IMR-90 (cell line): ENCODE measurements at regions not wholly inside any gene's neighbourhood (a gene's known extent, or its start where the extent isn't known, plus 50 kb on each side); places are given as distances from the start of the nearest gene placed in this dataset.

Source experiments
- ATAC-seq: fragments of 200-7000 bp; cut with Tn5 transposase; 2 replicates; pipeline ENCODE4 v1.9.1; 2020; ENCODE audit warnings: low read depth, mild to moderate bottlenecking, moderate library complexity
- BruUV-seq: library from RNA; stranded (reverse); fragments of 400-500 nt; replicated peaks from 2 replicates; lab custom pipeline; 2021; lab: Mats Ljungman, UMichigan
- CTCF ChIA-PET: fragments of 300-600 bp; formaldehyde crosslinking; extraction: SDS; loops from one replicate; lab custom pipeline; 2021; ENCODE audit warnings: antibody characterized with exemption; lab: Yijun Ruan, JAX
- POLR2A ChIA-PET: fragments of 300-600 bp; sonication (Branson Sonifier 250); formaldehyde crosslinking; loops from one replicate; lab custom pipeline; 2022; ENCODE audit warnings: antibody characterized with exemption; ENCODE audit not compliant: unreplicated experiment; lab: Charles Lee
- DNase-seq: peaks from one replicate; pipeline ENCODE4 v3.0.0; 2013
- H2AFZ ChIP-seq: replicated peaks from 2 replicates; pipeline ENCODE3; 2013; ENCODE audit warnings: low read length, mild to moderate bottlenecking; ENCODE audit not compliant: poor library complexity
- H2AK5ac ChIP-seq: 2 replicates; pipeline ENCODE4 v1.6.1; 2013; ENCODE audit warnings: low read depth, low read length, inconsistent platforms
- H2AK9ac ChIP-seq: replicated peaks from 2 replicates; pipeline ENCODE3; 2013; ENCODE audit warnings: mild to moderate bottlenecking, low read depth, low read length, moderate library complexity; ENCODE audit not compliant: poor library complexity
- H2BK120ac ChIP-seq: 2 replicates; pipeline ENCODE4 v1.6.1; 2013; ENCODE audit warnings: low read depth, low read length, inconsistent platforms
- H2BK15ac ChIP-seq: 3 replicates; pipeline ENCODE4 v1.6.1; 2013; ENCODE audit warnings: low read depth, low read length, inconsistent platforms
- H2BK20ac ChIP-seq: 2 replicates; pipeline ENCODE4 v1.6.1; 2013; ENCODE audit warnings: low read depth, mild to moderate bottlenecking, inconsistent platforms, low read length, moderate library complexity
- H2BK5ac ChIP-seq: 2 replicates; pipeline ENCODE4 v1.6.1; 2013; ENCODE audit warnings: mild to moderate bottlenecking, low read depth, low read length, inconsistent platforms; ENCODE audit not compliant: poor library complexity, severe bottlenecking
- H3K14ac ChIP-seq: replicated peaks from 2 replicates; pipeline ENCODE4 v1.6.1; 2013; ENCODE audit warnings: low read depth, low read length, inconsistent platforms
- H3K18ac ChIP-seq: 2 replicates; pipeline ENCODE4 v1.6.1; 2013; ENCODE audit warnings: low read depth, low read length, control low read depth
- H3K23ac ChIP-seq: 2 replicates; pipeline ENCODE4 v1.6.1; 2013; ENCODE audit warnings: low read depth, low read length, inconsistent platforms
- H3K27ac ChIP-seq: 2 replicates; pipeline ENCODE4 v1.5.1; 2013; ENCODE audit warnings: mild to moderate bottlenecking, control low read depth, low read length; ENCODE audit not compliant: insufficient read depth
- H3K27me3 ChIP-seq: 2 replicates; pipeline ENCODE4 v1.6.1; 2013; ENCODE audit warnings: low read length; ENCODE audit not compliant: control insufficient read depth, insufficient read depth
- H3K36me3 ChIP-seq: 2 replicates; pipeline ENCODE4 v1.6.1; 2013; ENCODE audit warnings: low read length, mixed read lengths; ENCODE audit not compliant: control insufficient read depth, insufficient read depth
- H3K4ac ChIP-seq: 2 replicates; pipeline ENCODE4 v1.6.1; 2013; ENCODE audit warnings: low read depth, low read length, inconsistent platforms
- H3K4me1 ChIP-seq: 2 replicates; pipeline ENCODE4 v1.6.1; 2013; ENCODE audit warnings: low read length, mixed read lengths; ENCODE audit not compliant: control insufficient read depth, insufficient read depth
- H3K4me2 ChIP-seq: 2 replicates; pipeline ENCODE4 v1.6.1; 2013; ENCODE audit warnings: low read depth, mild to moderate bottlenecking, control low read depth, low read length, moderate library complexity
- H3K4me3 ChIP-seq: 2 replicates; pipeline ENCODE4 v1.5.1; 2013; ENCODE audit warnings: low read depth, mild to moderate bottlenecking, control low read depth, low read length, moderate library complexity; ENCODE audit not compliant: insufficient read depth
- H3K56ac ChIP-seq: 2 replicates; pipeline ENCODE4 v1.6.1; 2013; ENCODE audit warnings: low read length, inconsistent platforms; ENCODE audit not compliant: insufficient read depth; ENCODE audit errors: extremely low read depth
- H3K79me1 ChIP-seq, 2 experiments: 2 replicates each; pipeline ENCODE4 v1.6.1; 2013; ENCODE audit warnings: low read length in 2 of 2, inconsistent platforms in 1 of 2, low read depth in 1 of 2
- H3K9ac ChIP-seq: 2 replicates; pipeline ENCODE4 v1.6.1; 2013; ENCODE audit warnings: low read depth, low read length, control low read depth
- H3K9me1 ChIP-seq: 2 replicates; pipeline ENCODE4 v1.6.1; 2013; ENCODE audit warnings: low read length, inconsistent platforms; ENCODE audit not compliant: insufficient read depth
- H3K9me3 ChIP-seq: 2 replicates; pipeline ENCODE4 v1.6.1; 2013; ENCODE audit warnings: low read length; ENCODE audit not compliant: control insufficient read depth, insufficient read depth
- H4K20me1 ChIP-seq: 2 replicates; pipeline ENCODE4 v1.6.1; 2013; ENCODE audit warnings: low read length, inconsistent platforms; ENCODE audit not compliant: insufficient read depth
- H4K5ac ChIP-seq: 2 replicates; pipeline ENCODE4 v1.6.1; 2013; ENCODE audit warnings: mild to moderate bottlenecking, low read depth, low read length, control low read depth
- H4K8ac ChIP-seq, 2 experiments: 2 replicates each; pipeline ENCODE4 v1.6.1; 2013; ENCODE audit warnings: low read depth in 2 of 2, low read length in 2 of 2, control low read depth in 1 of 2, inconsistent platforms in 1 of 2
- H4K91ac ChIP-seq: 2 replicates; pipeline ENCODE4 v1.6.1; 2013; ENCODE audit warnings: low read depth, low read length, inconsistent platforms; ENCODE audit not compliant: insufficient read depth
- BHLHE40 ChIP-seq: fragments of 150-350 bp; IDR thresholded peaks from 2 replicates; pipeline ENCODE4 v1.6.1; 2016; ENCODE audit warnings: mild to moderate bottlenecking, low read depth, low read length
- CEBPB ChIP-seq: IDR thresholded peaks from 2 replicates; pipeline ENCODE4 v1.6.1; 2012; ENCODE audit warnings: low read depth, low read length, improper control_type of control experiment
- CHD1 ChIP-seq: IDR thresholded peaks from 2 replicates; pipeline ENCODE4 v1.6.1; 2012; ENCODE audit warnings: low read depth, low read length, improper control_type of control experiment
- FOS ChIP-seq: fragments of 150-350 bp; IDR thresholded peaks from 2 replicates; pipeline ENCODE4 v1.6.1; 2016; ENCODE audit warnings: low read depth, low read length
- MAFK ChIP-seq: IDR thresholded peaks from 2 replicates; pipeline ENCODE4 v1.6.1; 2012; ENCODE audit warnings: low read depth, low read length, improper control_type of control experiment
- MAZ ChIP-seq: IDR thresholded peaks from 2 replicates; pipeline ENCODE4 v1.6.1; 2012; ENCODE audit warnings: low read depth, mild to moderate bottlenecking, low read length, improper control_type of control experiment, moderate library complexity, borderline replicate concordance
- NFE2L2 ChIP-seq: fragments of 150-350 bp; IDR thresholded peaks from 2 replicates; pipeline ENCODE4 v1.6.1; 2016; ENCODE audit warnings: low read depth, mild to moderate bottlenecking, low read length
- POLR2A ChIP-seq: IDR thresholded peaks from 2 replicates; pipeline ENCODE4 v1.6.1; 2012; ENCODE audit warnings: mild to moderate bottlenecking, low read depth, low read length
- RAD21 ChIP-seq: IDR thresholded peaks from 2 replicates; pipeline ENCODE4 v1.6.1; 2012; ENCODE audit warnings: low read length, improper control_type of control experiment
- RFX5 ChIP-seq: IDR thresholded peaks from 2 replicates; pipeline ENCODE4 v1.8.0; 2012; ENCODE audit warnings: low read depth, mild to moderate bottlenecking, low read length, moderate library complexity
- SMC3 ChIP-seq: fragments of 150-350 bp; IDR thresholded peaks from 2 replicates; pipeline ENCODE4 v1.6.1; 2016; ENCODE audit warnings: low read depth, mild to moderate bottlenecking, antibody characterized with exemption, low read length, moderate library complexity
- WGBS, 2 experiments: methylation state at CpG; one replicate each; pipeline versions ENCODE4 v1.1.5 to v1.1.7; 2013; ENCODE audit warnings: missing lambda C conversion rate in 2 of 2; ENCODE audit not compliant: insufficient read length in 1 of 2; ENCODE audit errors: extremely low coverage in 2 of 2; 5-methylcytosine and 5-hydroxymethylcytosine counted together
- dilution Hi-C: fragments of 300-500 bp; cut with HindIII; formaldehyde crosslinking; loops from one replicate; pipeline ENCODE4 v1.14.3; 2018; ENCODE audit warnings: low sequenced_read_pairs; ENCODE audit not compliant: unreplicated experiment
- in situ Hi-C: fragments of 300-500 bp; cut with MboI; formaldehyde crosslinking; loops from 3 replicates; pipeline ENCODE4 v1.14.3; 2019; ENCODE audit warnings: low sequenced_read_pairs, inconsistent platforms, mixed read lengths
- intact Hi-C: fragments of 100-400 bp; cut with micrococcal nuclease; formaldehyde crosslinking; loops from 2 replicates; pipeline ENCODE4 v1.10.0; 2022
- TF ChIP-seq, protein P1 (sequence below): fragments of 150-350 bp; IDR thresholded peaks from 2 replicates; pipeline ENCODE4 v1.6.1; 2016; ENCODE audit warnings: low read depth, mild to moderate bottlenecking, low read length, moderate library complexity, borderline replicate concordance
- TF ChIP-seq, protein P2 (sequence below): conservative IDR thresholded peaks from 2 replicates; pipeline ENCODE4 v1.5.1; 2012; ENCODE audit warnings: mild to moderate bottlenecking, low read depth, low read length, improper control_type of control experiment

DNA sequence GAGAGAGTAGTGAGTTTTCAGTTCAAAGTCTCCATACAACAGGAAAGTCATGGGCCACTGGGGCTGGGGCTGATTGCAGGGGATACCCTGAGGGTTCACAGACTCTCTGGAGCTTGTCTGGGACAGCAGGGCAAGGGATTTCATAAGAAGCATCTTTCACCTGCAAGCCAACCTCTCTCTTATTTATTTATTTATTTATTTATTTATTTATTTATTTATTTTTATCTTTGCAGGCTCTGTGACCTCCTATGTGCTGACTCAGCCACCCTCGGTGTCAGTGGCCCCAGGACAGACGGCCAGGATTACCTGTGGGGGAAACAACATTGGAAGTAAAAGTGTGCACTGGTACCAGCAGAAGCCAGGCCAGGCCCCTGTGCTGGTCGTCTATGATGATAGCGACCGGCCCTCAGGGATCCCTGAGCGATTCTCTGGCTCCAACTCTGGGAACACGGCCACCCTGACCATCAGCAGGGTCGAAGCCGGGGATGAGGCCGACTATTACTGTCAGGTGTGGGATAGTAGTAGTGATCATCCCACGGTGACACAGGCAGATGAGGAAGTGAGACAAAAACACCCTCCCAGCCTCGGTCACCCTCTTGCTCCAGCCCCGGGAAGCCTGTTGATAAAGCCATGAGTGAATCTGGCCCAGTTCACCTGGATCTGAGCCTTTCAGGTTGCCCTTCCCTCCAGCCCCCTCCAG is 68.4 kb downstream of the GGTLC2 start:
- no peak overlapping the region for H2AK5ac ChIP-seq
- no peak overlapping the region for H4K91ac ChIP-seq
- no peaks in the 10 kb centered on the region for H3K36me3 ChIP-seq
- H3K4me3 ChIP-seq, result no peak overlapping the region
- no peak overlapping the region for H4K5ac ChIP-seq
- no peak for ATAC-seq
- H3K79me1 ChIP-seq, result no peaks in the 10 kb centered on the region
- H3K23ac ChIP-seq, result no peak overlapping the region
- no peak overlapping the region for H2AFZ ChIP-seq
- no TSS peak for BruUV-seq
- no peak overlapping the region for H2BK120ac ChIP-seq
- no peak overlapping the region for H3K4ac ChIP-seq
- in situ Hi-C loops (no loop called here), intact Hi-C loops (loop anchor here (5.0 kb wide), 1 partner anchor 34 kb away; no protein-coding TSS in a partner anchor), dilution Hi-C loops (no loop called here)
- ChIA-PET CTCF (interaction anchor here (1.4 kb wide), 1 partner anchor 47 kb away, joined by 3 read pairs; no protein-coding TSS in a partner anchor), POLR2A (no interaction called here)
- H3K9ac ChIP-seq, result no peak overlapping the region
- peaks cover 3% of the 10 kb centered on the region; the same call in 1 of the 2 replicates for H3K27me3 ChIP-seq
- no peak overlapping the region for H3K4me2 ChIP-seq
- H2BK20ac ChIP-seq, result no peak overlapping the region
- no peaks in the 10 kb centered on the region for H4K20me1 ChIP-seq
- H2BK5ac ChIP-seq, result no peak overlapping the region
- H3K9me1 ChIP-seq, result no peaks in the 10 kb centered on the region
- H3K9me3 ChIP-seq, result no peaks in the 10 kb centered on the region
- no peak overlapping the region for H2AK9ac ChIP-seq
- H3K27ac ChIP-seq, result no peak overlapping the region
- no peak overlapping the region for H3K18ac ChIP-seq
- no peaks in the 10 kb centered on the region for H3K4me1 ChIP-seq
- no peak for DNase-seq
- H3K14ac ChIP-seq, result no peak overlapping the region
- H4K8ac ChIP-seq, result no peak overlapping the region
- no peak overlapping the region for H2BK15ac ChIP-seq
- TF ChIP-seq BHLHE40 (no peak), CHD1 (no peak), MAFK (no peak), CEBPB (no peak), SMC3 (no peak), FOS (no peak), MAZ (no peak), POLR2A (no peak), RAD21 (no peak), NFE2L2 (no peak), RFX5 (no peak)
- TF ChIP-seq, protein P1, sequence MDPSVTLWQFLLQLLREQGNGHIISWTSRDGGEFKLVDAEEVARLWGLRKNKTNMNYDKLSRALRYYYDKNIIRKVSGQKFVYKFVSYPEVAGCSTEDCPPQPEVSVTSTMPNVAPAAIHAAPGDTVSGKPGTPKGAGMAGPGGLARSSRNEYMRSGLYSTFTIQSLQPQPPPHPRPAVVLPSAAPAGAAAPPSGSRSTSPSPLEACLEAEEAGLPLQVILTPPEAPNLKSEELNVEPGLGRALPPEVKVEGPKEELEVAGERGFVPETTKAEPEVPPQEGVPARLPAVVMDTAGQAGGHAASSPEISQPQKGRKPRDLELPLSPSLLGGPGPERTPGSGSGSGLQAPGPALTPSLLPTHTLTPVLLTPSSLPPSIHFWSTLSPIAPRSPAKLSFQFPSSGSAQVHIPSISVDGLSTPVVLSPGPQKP, result no peak
- TF ChIP-seq, protein P2, sequence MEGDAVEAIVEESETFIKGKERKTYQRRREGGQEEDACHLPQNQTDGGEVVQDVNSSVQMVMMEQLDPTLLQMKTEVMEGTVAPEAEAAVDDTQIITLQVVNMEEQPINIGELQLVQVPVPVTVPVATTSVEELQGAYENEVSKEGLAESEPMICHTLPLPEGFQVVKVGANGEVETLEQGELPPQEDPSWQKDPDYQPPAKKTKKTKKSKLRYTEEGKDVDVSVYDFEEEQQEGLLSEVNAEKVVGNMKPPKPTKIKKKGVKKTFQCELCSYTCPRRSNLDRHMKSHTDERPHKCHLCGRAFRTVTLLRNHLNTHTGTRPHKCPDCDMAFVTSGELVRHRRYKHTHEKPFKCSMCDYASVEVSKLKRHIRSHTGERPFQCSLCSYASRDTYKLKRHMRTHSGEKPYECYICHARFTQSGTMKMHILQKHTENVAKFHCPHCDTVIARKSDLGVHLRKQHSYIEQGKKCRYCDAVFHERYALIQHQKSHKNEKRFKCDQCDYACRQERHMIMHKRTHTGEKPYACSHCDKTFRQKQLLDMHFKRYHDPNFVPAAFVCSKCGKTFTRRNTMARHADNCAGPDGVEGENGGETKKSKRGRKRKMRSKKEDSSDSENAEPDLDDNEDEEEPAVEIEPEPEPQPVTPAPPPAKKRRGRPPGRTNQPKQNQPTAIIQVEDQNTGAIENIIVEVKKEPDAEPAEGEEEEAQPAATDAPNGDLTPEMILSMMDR, result no peak
- WGBS, 2 experiments, result 60% methylated on average over 4 of the region's 13 CpGs; no CpG with 5 or more reads in 1 of the 2 experiments
- H3K56ac ChIP-seq, result no peak overlapping the region
